GM19438 (cell line): ENCODE measurements at regions not wholly inside any gene's neighbourhood (a gene's known extent, or its start where the extent isn't known, plus 50 kb on each side); places are given as distances from the start of the nearest gene placed in this dataset.
A peak's percentile ranks its signal among the peaks of the same experiment; 100 is the strongest.

ENCODE experiments used
- ATAC-seq: cut with Tn5 transposase; IDR thresholded peaks from one replicate; pipeline ENCODE4 v1.9.1; 2021; ENCODE audit warnings: low read depth; ENCODE audit not compliant: unreplicated experiment

DNA sequence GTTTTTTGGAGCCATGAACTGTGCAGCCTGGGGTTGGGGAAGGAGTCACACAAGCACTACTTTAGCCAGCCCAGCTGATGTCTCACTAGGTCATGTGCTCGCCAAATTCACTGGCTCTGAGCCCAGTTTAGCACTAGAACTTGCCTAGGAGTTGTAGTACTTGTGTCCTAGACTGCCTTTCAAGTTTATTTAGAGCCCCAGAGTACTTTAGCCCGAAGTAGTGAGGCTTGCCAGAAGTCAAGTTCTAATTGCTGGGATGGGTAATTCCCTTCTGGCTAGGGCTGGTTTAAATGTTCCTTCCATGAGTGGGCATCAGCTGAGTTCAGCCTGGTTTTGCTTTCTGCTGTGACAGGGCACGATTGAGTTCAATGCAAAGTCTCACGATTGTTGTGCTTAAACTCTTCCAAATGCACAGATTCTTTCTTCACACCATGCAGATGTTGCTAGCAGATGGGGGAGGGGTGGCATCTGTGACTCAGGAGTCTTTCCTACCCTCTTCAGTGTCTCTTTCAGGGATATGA is 228.2 kb upstream of the ZPLD1 start:
- ATAC-seq = no peak

DNA sequence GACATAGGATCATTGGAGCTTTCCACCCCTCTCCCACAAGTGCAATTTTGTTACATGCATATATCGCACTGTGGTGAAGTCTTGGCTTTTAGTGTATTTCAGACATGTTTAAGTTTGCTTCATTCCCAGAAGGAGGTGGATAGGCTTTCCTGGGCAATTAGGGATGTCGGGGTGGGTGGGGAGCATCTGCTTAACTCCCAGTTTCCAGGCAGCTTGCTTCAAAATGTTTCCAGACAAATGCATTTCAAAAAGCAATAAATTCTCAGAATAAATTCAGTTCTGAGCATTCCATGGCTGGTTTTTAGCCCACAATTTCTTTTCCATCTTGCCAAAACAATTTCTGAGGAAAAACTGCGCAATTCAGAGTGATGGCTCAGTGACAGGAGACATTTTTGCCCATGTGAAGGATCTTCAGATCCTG is 227.7 kb upstream of the ZPLD1 start:
- ATAC-seq = no peak

DNA sequence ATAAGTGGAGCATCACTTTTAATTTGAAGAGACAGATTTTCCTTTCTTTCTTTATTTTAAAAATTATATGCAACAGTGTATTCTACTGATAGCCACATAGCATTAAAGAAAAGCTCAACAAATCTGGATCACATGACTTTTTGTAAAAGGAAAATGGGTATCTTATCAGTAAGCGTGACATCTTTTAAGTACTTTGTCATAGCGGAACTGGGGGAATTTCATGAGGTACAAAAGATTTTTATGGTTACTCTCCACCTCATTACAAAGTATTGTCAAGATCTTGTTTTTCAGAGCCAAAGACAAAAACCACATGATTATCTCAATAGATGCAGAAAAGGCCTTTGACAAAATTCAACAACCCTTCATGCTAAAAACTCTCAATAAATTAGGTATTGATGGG is 219.6 kb upstream of the ZPLD1 start:
- no peak for ATAC-seq

DNA sequence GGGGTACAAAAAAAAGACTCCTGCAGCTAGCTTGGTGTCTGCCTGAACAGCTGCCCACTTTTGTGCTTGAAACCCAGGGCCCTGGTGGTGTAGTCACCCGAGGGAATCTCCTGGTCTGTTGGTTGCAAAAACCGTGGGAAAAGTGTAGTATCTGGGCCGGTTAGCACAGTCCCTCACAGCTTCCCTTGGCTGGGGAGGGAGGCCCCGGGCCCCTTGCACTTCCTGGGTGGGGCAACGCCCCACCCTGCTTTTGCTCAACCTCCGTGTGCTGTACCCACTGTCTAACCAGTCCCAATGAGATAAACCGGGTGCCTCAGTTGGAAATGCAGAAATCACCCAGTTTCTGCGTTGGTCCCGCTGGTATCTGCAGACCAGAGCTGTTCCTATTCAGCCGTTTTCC is 211.7 kb upstream of the ZPLD1 start:
- no peak for ATAC-seq

DNA sequence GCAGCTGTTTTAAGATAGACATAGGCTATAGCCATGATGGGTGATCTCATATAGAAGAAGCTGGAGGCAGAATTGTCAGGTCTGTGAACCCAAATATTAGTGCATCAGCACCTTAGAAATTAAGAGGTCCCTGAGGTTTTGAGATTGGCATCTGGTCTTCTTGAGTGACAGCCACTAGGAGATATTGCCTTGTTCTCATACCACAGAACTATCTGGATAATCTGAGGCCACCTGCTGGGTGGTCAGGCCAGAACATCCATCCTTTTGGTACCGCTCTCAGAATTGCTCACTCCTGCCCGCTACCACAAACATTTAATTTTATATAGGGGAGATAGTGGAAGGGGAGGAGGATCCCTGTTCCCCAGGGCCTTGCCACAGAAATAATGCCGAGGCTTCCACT is 210.6 kb upstream of the ZPLD1 start:
- no peak for ATAC-seq

DNA sequence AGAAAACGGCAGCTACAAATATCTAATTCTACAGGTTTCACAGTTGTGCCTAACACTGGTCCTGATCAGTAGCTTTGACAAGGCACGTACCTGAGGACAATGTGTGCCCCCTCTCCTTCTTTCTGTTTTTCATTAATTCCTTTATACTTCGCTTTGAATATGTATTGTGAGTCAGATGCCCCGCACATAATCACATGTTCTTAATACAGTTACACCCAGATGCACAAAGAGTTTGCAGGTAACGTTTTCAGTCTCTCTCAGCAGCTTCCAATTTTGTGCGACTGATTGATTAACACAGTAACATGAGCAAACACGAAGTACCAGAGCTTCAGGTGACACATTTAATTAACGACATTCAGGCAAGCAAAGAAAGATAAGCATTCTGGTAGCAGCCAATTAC is 209.8 kb upstream of the ZPLD1 start:
- ATAC-seq = no peak

DNA sequence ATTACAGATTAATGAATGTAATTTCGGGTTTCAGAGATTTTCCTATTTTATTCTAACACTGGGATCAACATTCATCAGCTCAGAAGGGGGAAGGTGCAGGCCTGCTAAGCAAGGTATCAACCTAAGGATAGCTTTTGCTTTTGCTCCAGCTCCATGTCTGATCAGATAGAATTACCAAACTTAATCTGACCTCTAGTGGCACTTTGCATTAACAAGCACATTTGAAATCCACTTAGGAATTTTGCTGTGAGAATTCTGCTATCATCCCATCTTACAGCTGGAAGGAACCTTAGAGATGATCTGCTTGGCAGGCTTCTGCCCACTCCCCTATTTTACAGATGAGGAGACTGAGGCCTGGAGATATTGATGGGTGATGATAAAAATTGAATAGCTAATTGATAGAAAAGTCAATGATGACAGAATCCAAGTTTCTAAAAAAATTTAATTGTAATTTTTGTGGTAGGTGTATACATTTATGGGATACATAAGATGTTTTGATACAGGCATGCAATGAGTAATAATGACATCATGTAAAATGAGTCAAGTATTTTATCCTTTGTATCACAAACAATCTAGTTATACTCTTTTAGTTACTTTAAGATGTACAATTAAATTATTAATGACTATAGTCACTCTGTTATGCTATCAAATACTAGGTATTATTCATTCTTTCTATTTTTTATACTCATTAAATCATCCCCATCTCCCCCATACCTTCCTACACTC is 209.2 kb upstream of the ZPLD1 start:
- no peak for ATAC-seq

DNA sequence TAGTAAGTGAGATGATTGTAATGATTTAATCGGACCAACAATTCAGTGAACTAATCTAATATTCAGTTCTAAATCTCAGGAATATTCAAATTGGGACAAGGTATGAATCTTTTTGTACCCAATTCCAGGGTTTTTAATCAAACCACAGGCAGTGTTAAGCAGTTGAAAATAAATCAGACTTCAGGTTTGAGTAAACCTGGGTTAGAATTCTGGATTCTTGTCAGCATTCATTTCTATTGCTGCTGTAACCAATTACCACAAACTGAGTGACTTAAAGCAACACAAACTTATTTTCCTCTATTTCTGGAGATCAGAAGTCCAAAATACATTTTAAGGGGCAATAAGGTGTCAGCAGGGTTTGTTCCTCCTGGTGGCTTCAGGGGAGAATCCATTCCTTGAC is 208.4 kb upstream of the ZPLD1 start:
- ATAC-seq = no peak

DNA sequence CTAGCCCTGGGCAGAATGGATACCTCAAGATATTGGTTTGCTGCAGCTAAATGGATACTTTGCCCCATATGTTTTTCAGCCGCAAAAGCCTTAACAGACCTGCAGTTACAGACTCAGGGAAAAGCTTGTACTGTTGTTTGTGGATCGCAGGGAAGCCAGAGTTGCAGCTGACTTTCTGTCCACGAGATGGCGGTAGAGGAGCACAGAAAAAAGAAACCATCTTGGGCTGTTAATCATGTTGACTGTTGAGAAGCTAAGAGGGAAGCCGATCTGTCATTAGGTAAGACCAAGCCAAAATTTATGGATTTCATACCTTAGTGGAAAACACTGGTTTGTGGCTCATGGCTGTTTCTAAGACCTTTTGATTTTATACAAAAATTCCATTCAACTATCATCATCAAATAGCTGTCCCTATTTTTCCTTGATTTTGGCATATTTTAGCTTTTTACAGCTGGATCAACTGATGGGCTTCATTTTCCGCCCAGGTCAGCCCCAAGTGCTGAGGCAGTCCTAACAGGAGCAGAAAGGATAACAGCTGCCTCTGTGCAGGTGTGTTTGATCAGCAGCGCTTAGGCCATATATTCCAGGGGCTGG is 205.7 kb upstream of the ZPLD1 start:
- ATAC-seq = peak; percentile 54

DNA sequence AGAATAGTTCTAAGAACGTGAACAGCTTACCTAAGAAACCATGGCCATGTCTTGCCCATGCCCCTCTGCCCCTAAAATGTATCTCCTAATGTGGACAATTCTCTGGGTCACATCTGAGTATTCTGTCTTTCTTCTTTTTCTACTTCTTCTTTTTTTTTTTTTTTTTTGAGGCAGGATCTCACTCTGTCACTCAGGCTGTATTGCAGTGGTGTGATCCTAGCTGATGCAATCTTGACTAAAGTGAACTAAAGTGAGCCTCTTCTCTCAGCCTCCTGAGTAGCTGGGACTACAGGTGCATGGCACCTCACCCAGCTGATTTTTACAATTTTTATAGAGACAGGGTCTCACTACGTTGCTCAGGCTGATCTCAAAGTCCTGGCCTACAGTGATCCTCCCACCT is 204.8 kb upstream of the ZPLD1 start:
- ATAC-seq = no peak

DNA sequence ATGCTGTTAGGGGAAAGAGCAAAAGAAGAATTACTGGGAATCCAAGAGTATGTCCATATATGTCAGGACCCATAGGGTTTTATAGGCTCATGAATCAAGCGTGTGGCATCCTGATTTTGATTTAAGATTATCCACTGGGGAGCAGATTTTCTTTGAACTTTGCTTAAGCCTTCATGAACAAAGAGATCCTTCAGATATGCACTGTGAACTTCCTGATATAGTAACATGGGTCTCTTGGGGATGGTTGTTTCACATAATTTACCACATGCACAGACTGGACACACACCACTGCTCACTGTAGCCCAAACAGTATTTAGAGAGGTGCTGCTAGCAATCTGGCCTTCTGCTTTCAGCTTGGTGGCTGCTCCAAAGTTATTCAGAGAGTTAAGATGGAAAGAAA is 200.9 kb upstream of the ZPLD1 start:
- ATAC-seq = peak; percentile 93

- no peak for ATAC-seq
Measured at GRCh38 chr3:102235679-102236078, 199.1 kb upstream of the ZPLD1 start.

GRCh38 chr3:102237181-102237580 is 197.6 kb upstream of the ZPLD1 start:
- ATAC-seq = no peak

DNA sequence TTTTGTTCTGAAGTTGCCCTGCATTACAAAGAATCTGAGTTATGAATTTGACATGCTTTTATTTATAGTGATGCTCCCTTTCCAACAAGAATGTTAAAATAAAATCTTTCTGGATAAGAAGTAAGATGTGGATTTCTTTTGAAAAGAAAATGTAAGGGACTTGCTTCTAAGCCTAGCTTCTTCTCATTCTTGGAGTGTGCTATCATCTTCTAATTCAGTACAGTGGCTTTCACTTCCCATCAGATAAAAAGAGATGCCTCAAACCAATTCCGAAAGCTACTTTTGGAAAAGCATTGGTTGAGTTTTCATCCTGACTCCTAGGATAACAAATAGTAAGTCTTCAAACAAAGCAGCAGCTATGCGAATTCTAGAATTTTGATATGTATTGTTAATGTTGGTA is 197.0 kb upstream of the ZPLD1 start:
- no peak for ATAC-seq

GRCh38 chr3:102238362-102238761 is 196.5 kb upstream of the ZPLD1 start:
- no peak for ATAC-seq

DNA sequence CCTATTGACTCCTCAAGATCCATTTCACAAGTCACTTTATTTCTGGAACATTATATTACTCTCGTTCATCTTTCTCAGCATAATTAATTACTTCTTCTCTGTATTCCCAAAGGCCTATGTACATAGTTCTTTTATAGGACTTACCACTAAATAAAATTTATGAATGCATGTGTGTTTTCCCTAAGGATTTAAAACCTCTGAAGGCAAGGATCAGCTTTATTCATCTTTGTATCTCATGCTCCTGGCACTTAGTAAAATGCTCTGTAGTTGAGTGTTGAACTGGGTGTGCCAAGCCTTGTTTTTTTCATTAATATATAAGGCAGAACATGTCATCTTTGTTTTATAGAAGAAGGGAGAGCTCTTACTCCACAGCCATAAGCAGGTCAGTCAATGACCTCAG is 194.1 kb upstream of the ZPLD1 start:
- ATAC-seq = no peak

- ATAC-seq = no peak
Measured at GRCh38 chr3:102248981-102249705, 185.7 kb upstream of the ZPLD1 start.

DNA sequence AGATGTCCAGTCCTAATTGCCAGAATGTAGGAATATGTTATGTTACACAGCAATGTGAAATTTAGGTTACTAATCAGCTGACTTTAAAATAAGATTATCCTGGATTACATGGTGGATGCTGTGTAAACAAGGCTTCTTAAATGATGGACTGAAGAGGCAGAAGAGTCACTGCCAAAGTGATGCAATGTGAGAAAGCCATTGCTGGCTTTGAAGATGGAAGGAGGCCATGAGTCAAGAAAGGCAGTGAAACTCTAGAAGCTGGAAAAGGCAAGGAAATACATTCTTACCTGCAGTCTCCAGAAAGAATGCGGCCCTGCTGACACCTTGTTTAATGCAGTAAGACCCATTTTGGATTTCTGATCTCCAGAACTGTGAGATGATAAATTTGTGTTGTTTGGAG is 179.1 kb upstream of the ZPLD1 start:
- no peak for ATAC-seq

DNA sequence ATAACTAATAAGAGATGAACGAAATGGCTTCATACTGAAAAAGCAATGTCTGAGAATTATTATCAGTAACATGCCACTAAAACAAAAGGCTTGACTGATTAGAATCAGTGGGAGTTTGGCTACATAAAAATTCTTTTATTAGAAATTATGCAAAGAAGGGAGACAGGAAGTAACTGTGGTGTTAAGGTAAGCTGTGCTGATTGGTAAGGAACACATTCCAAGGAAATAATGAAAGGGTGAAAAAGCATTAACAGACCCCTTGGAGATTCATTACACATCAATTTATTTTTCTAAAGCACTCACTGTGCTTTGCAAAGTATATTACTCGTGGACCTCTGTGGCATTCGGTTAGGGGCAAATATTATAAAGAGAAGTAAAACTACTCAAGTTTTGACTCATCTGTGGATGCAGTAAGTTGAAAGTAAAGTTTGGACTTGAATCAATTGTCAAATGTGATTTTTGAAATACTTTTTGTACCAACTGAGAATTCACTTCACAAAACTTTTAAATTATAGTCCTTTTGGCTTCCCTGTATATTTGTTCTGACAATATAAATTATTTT is 176.1 kb upstream of the ZPLD1 start:
- ATAC-seq = no peak

- ATAC-seq = no peak
Measured at GRCh38 chr3:102259663-102260062, 175.2 kb upstream of the ZPLD1 start.

GRCh38 chr3:102265720-102266119 is 169.1 kb upstream of the ZPLD1 start:
- no peak for ATAC-seq
